Panc1 (cell line): ENCODE measurements at regions not wholly inside any gene's neighbourhood (a gene's known extent, or its start where the extent isn't known, plus 50 kb on each side); places are given as distances from the start of the nearest gene placed in this dataset.

Experiments used
- ATAC-seq: fragments of 200-7000 bp; cut with Tn5 transposase; 2 replicates; pipeline ENCODE4 v1.9.1; 2020; ENCODE audit warnings: mild to moderate bottlenecking, moderate library complexity
- BruUV-seq: library from RNA; stranded (reverse); fragments of 400-500 nt; replicated peaks from 2 replicates; lab custom pipeline; 2021; lab: Mats Ljungman, UMichigan
- CTCF ChIA-PET: fragments of 300-600 bp; sonication (Branson Sonifier 250); formaldehyde crosslinking; loops from one replicate; lab custom pipeline; 2022; ENCODE audit warnings: antibody characterized with exemption; lab: Charles Lee
- POLR2A ChIA-PET: fragments of 300-600 bp; sonication (Branson Sonifier 250); formaldehyde crosslinking; loops from one replicate; lab custom pipeline; 2022; ENCODE audit warnings: antibody characterized with exemption; lab: Charles Lee
- DNase-seq: peaks from one replicate; pipeline ENCODE4 v3.0.0-alpha.2; 2010; ENCODE audit warnings: low read depth, low spot score
- H3K27ac ChIP-seq: 2 replicates; pipeline ENCODE4 v1.5.1; 2011; ENCODE audit warnings: mild to moderate bottlenecking, low read length, inconsistent platforms
- H3K27me3 ChIP-seq: fragments of 200-500 bp; sonication (Bioruptor generic); 2 replicates; pipeline ENCODE4 v1.6.0; 2014; ENCODE audit warnings: low read length, inconsistent platforms; ENCODE audit not compliant: control insufficient read depth, insufficient read depth
- H3K36me3 ChIP-seq: fragments of 200-500 bp; sonication (Bioruptor generic); 2 replicates; pipeline ENCODE4 v1.5.1; 2014; ENCODE audit warnings: inconsistent platforms, mild to moderate bottlenecking, low read length, moderate library complexity; ENCODE audit not compliant: control insufficient read depth, insufficient read depth
- H3K4me1 ChIP-seq: 2 replicates; pipeline ENCODE4 v1.5.1; 2011; ENCODE audit warnings: inconsistent platforms, mild to moderate bottlenecking, low read length, moderate library complexity; ENCODE audit not compliant: control insufficient read depth, insufficient read depth
- H3K4me3 ChIP-seq, 2 experiments: 2 replicates each; pipeline ENCODE4 v1.5.1; 2011 to 2012; ENCODE audit warnings: low read depth in 2 of 2, low read length in 2 of 2, mild to moderate bottlenecking in 2 of 2, inconsistent platforms in 1 of 2, moderate library complexity in 1 of 2
- H3K9me3 ChIP-seq: fragments of 200-500 bp; sonication (Bioruptor generic); 2 replicates; pipeline ENCODE4 v1.5.1; 2014; ENCODE audit warnings: low read depth, mild to moderate bottlenecking, inconsistent platforms, low read length, moderate library complexity; ENCODE audit not compliant: control insufficient read depth, insufficient read depth
- POLR2AphosphoS5 ChIP-seq: IDR thresholded peaks from 2 replicates; pipeline ENCODE4 v1.6.1; 2012; ENCODE audit warnings: mild to moderate bottlenecking, low read depth, low read length, moderate library complexity
- SIN3A ChIP-seq: IDR thresholded peaks from 2 replicates; pipeline ENCODE4 v1.6.1; 2012; ENCODE audit warnings: low read depth, mild to moderate bottlenecking, low read length, moderate library complexity, borderline replicate concordance; ENCODE audit not compliant: insufficient read depth
- TCF7L2 ChIP-seq: IDR thresholded peaks from 2 replicates; pipeline ENCODE4 v1.6.1; 2011; ENCODE audit warnings: mild to moderate bottlenecking, low read depth, low read length, inconsistent platforms
- in situ Hi-C: cut with HindIII; loops from 2 replicates; pipeline ENCODE4 v1.10.0; 2016; ENCODE audit warnings: low sequenced_read_pairs, low pct_unique_long_range_greater_than_20kb
- intact Hi-C: fragments of 100-400 bp; cut with micrococcal nuclease; formaldehyde crosslinking; loops from one replicate; pipeline ENCODE4 v1.10.0; 2022; ENCODE audit not compliant: unreplicated experiment
- TF ChIP-seq, protein P1 (sequence below): fragments of 450-650 bp; IDR thresholded peaks from 2 replicates; pipeline ENCODE4 v1.5.1; 2017; ENCODE audit warnings: mild to moderate bottlenecking
- TF ChIP-seq, protein P2 (sequence below), 2 experiments: IDR thresholded peaks; 2 replicates each; pipeline ENCODE4 v1.6.1; 2011 to 2012; ENCODE audit warnings: low read depth in 2 of 2, control low read depth in 1 of 2, low read length in 1 of 2, mild to moderate bottlenecking in 1 of 2, moderate library complexity in 1 of 2; ENCODE audit not compliant: insufficient read depth in 1 of 2

DNA sequence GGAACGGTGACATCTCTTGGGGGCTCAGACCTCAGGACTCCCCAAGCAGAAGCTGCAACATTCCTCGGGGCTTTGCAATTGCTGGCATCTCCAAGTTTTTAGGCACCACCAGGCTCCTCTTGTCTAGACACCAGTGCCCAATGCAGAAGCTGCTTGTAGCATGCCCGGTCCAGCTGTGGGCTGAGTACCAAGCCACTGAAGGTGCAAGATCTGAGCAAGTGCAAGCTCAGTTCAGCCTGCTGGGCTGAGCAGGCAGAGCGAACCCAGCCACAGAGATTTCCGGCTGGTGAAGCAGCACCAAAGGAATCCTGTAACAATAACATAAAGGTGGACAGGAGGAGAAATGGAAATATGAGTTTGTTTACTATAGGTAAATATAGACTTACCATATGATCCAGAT, 995.4 kb upstream of the B3GALT2 start:
- Histone ChIP-seq H3K9me3 (no peaks in the 10 kb centered on the region), H3K4me3 (no peak overlapping the region), H3K4me1 (no peaks in the 10 kb centered on the region), H3K27ac (no peak overlapping the region), H3K27me3 (no peaks in the 10 kb centered on the region), H3K36me3 (no peaks in the 10 kb centered on the region)
- TF ChIP-seq, protein P1, sequence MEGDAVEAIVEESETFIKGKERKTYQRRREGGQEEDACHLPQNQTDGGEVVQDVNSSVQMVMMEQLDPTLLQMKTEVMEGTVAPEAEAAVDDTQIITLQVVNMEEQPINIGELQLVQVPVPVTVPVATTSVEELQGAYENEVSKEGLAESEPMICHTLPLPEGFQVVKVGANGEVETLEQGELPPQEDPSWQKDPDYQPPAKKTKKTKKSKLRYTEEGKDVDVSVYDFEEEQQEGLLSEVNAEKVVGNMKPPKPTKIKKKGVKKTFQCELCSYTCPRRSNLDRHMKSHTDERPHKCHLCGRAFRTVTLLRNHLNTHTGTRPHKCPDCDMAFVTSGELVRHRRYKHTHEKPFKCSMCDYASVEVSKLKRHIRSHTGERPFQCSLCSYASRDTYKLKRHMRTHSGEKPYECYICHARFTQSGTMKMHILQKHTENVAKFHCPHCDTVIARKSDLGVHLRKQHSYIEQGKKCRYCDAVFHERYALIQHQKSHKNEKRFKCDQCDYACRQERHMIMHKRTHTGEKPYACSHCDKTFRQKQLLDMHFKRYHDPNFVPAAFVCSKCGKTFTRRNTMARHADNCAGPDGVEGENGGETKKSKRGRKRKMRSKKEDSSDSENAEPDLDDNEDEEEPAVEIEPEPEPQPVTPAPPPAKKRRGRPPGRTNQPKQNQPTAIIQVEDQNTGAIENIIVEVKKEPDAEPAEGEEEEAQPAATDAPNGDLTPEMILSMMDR: no peak
- TF ChIP-seq POLR2AphosphoS5 (no peak), TCF7L2 (no peak), SIN3A (no peak)
- TF ChIP-seq, protein P2, sequence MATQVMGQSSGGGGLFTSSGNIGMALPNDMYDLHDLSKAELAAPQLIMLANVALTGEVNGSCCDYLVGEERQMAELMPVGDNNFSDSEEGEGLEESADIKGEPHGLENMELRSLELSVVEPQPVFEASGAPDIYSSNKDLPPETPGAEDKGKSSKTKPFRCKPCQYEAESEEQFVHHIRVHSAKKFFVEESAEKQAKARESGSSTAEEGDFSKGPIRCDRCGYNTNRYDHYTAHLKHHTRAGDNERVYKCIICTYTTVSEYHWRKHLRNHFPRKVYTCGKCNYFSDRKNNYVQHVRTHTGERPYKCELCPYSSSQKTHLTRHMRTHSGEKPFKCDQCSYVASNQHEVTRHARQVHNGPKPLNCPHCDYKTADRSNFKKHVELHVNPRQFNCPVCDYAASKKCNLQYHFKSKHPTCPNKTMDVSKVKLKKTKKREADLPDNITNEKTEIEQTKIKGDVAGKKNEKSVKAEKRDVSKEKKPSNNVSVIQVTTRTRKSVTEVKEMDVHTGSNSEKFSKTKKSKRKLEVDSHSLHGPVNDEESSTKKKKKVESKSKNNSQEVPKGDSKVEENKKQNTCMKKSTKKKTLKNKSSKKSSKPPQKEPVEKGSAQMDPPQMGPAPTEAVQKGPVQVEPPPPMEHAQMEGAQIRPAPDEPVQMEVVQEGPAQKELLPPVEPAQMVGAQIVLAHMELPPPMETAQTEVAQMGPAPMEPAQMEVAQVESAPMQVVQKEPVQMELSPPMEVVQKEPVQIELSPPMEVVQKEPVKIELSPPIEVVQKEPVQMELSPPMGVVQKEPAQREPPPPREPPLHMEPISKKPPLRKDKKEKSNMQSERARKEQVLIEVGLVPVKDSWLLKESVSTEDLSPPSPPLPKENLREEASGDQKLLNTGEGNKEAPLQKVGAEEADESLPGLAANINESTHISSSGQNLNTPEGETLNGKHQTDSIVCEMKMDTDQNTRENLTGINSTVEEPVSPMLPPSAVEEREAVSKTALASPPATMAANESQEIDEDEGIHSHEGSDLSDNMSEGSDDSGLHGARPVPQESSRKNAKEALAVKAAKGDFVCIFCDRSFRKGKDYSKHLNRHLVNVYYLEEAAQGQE (IDR thresholded peaks at IDR 0.05; ENCODE audit: insufficient read depth in 1 of 2, low read depth in 2 of 2, low read length in 1 of 2): no peak
- in situ Hi-C loops: no loop called here
- ATAC-seq: no peak
- ChIA-PET POLR2A (no interaction called here), CTCF (no interaction called here)
- BruUV-seq: no TSS peak
- no peak for DNase-seq
- intact Hi-C loops: no loop called here

DNA sequence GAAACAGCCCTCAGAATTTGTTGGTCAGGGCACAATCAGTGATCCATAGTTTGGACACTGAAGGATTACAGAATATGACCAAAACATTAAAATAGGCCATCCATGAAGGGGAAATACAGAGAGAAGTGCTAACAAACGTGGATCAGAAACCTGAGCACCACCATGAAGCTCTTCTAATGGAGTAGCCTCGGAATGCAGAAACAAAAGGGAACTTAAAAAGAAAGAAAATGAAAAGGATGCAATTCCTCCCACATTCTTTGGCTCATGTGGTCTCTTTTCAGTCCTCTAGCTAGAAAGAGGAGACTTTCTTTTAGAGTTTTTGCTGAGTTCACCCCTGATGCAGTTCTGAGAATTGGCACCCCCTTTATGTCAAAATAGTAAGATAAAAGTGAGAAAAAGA, 989.8 kb upstream of the B3GALT2 start:
- ATAC-seq (no peak), DNase-seq (no peak)
- Histone ChIP-seq H3K9me3 (no peaks in the 10 kb centered on the region), H3K36me3 (no peaks in the 10 kb centered on the region), H3K27ac (no peak overlapping the region), H3K4me3 (no peak overlapping the region), H3K27me3 (no peaks in the 10 kb centered on the region), H3K4me1 (no peaks in the 10 kb centered on the region)
- BruUV-seq: no TSS peak
- TF ChIP-seq SIN3A (no peak), TCF7L2 (no peak), POLR2AphosphoS5 (no peak)
- TF ChIP-seq, protein P2 (IDR thresholded peaks at IDR 0.05; ENCODE audit: insufficient read depth in 1 of 2, low read depth in 2 of 2, low read length in 1 of 2): no peak
- TF ChIP-seq, protein P1: no peak
- in situ Hi-C loops: no loop called here
- intact Hi-C loops: no loop called here
- ChIA-PET CTCF (no interaction called here), POLR2A (no interaction called here)
